GM12878 (cell line): ENCODE measurements at regions not wholly inside any gene's neighbourhood (a gene's known extent, or its start where the extent isn't known, plus 50 kb on each side); places are given as distances from the start of the nearest gene placed in this dataset.

Experiments
- ASH2L ChIP-seq: fragments of 300-600, 200-600 bp; sonication (generic); IDR thresholded peaks from 2 replicates; pipeline ENCODE4 v1.6.1; 2017; ENCODE audit warnings: low read depth, mild to moderate bottlenecking, borderline replicate concordance
- BHLHE40 ChIP-seq, 2 experiments: fragments of 450-650 bp in 1 of 2; IDR thresholded peaks; 2 replicates each; pipeline ENCODE4 v1.6.1; 2011 to 2017; ENCODE audit warnings: low read depth in 2 of 2, borderline replicate concordance in 1 of 2, improper control_type of control experiment in 1 of 2, low read length in 1 of 2, mild to moderate bottlenecking in 1 of 2
- CBX3 ChIP-seq: fragments of 200-600 bp; sonication (generic); IDR thresholded peaks from 2 replicates; pipeline ENCODE4 v1.6.1; 2016; ENCODE audit warnings: low read depth, borderline replicate concordance
- CHD2 ChIP-seq: IDR thresholded peaks from 2 replicates; pipeline ENCODE4 v1.6.1; 2011; ENCODE audit warnings: low read depth, low read length, improper control_type of control experiment, borderline replicate concordance
- ESRRA ChIP-seq: IDR thresholded peaks from 2 replicates; pipeline ENCODE4 v1.6.1; 2012; ENCODE audit warnings: mild to moderate bottlenecking, low read length, improper control_type of control experiment
- NR2C2 ChIP-seq: IDR thresholded peaks from 2 replicates; pipeline ENCODE4 v1.6.1; 2011; ENCODE audit warnings: borderline replicate concordance, low read depth; ENCODE audit not compliant: control insufficient read depth, insufficient read length
- POLR2A ChIP-seq: IDR thresholded peaks from 2 replicates; pipeline ENCODE4 v1.6.1; 2011; ENCODE audit warnings: low read depth, mild to moderate bottlenecking, low read length
- POLR2AphosphoS5 ChIP-seq: IDR thresholded peaks from 2 replicates; pipeline ENCODE4 v1.6.1; 2011; ENCODE audit warnings: mild to moderate bottlenecking, low read length, inconsistent platforms
- SMC3 ChIP-seq: IDR thresholded peaks from 2 replicates; pipeline ENCODE4 v1.6.1; 2011; ENCODE audit warnings: low read length, improper control_type of control experiment, borderline replicate concordance
- SUPT20H ChIP-seq: IDR thresholded peaks from 2 replicates; pipeline ENCODE4 v1.6.1; 2011; ENCODE audit warnings: low read depth, mild to moderate bottlenecking, low read length, moderate library complexity, borderline replicate concordance; ENCODE audit not compliant: control insufficient read depth
- ZNF207 ChIP-seq: fragments of 450-650 bp; IDR thresholded peaks from 2 replicates; pipeline ENCODE4 v1.6.1; 2014; ENCODE audit warnings: antibody characterized with exemption, mild to moderate bottlenecking, borderline replicate concordance
- TF ChIP-seq, protein P1 (sequence below): IDR thresholded peaks from 2 replicates; pipeline ENCODE4 v1.6.1; 2012; ENCODE audit warnings: mild to moderate bottlenecking, low read depth, low read length
- TF ChIP-seq, protein P2 (sequence below), 3 experiments: IDR thresholded peaks in 2 of 3; conservative IDR thresholded peaks in 1 of 3; 2 replicates each; pipeline ENCODE4 v1.5.1; 2011; ENCODE audit warnings: low read depth in 3 of 3, low read length in 3 of 3, mild to moderate bottlenecking in 3 of 3, control low read depth in 2 of 3, moderate library complexity in 2 of 3, inconsistent platforms in 1 of 3, mixed read lengths in 1 of 3; ENCODE audit not compliant: control insufficient read depth in 2 of 3, insufficient read depth in 1 of 3; ENCODE audit errors: extremely low read depth in 1 of 3

- TF ChIP-seq ASH2L (no peak), CBX3 (no peak), ZNF207 (no peak), ESRRA (no peak), SMC3 (no peak), NR2C2 (no peak), CHD2 (no peak), BHLHE40 (IDR thresholded peaks at IDR 0.05; ENCODE audit: borderline replicate concordance in 1 of 2, low read depth in 2 of 2, low read length in 1 of 2) (no peak), POLR2A (no peak), SUPT20H (no peak), POLR2AphosphoS5 (no peak)
- TF ChIP-seq, protein P1, sequence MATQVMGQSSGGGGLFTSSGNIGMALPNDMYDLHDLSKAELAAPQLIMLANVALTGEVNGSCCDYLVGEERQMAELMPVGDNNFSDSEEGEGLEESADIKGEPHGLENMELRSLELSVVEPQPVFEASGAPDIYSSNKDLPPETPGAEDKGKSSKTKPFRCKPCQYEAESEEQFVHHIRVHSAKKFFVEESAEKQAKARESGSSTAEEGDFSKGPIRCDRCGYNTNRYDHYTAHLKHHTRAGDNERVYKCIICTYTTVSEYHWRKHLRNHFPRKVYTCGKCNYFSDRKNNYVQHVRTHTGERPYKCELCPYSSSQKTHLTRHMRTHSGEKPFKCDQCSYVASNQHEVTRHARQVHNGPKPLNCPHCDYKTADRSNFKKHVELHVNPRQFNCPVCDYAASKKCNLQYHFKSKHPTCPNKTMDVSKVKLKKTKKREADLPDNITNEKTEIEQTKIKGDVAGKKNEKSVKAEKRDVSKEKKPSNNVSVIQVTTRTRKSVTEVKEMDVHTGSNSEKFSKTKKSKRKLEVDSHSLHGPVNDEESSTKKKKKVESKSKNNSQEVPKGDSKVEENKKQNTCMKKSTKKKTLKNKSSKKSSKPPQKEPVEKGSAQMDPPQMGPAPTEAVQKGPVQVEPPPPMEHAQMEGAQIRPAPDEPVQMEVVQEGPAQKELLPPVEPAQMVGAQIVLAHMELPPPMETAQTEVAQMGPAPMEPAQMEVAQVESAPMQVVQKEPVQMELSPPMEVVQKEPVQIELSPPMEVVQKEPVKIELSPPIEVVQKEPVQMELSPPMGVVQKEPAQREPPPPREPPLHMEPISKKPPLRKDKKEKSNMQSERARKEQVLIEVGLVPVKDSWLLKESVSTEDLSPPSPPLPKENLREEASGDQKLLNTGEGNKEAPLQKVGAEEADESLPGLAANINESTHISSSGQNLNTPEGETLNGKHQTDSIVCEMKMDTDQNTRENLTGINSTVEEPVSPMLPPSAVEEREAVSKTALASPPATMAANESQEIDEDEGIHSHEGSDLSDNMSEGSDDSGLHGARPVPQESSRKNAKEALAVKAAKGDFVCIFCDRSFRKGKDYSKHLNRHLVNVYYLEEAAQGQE = no peak
- TF ChIP-seq, protein P2, sequence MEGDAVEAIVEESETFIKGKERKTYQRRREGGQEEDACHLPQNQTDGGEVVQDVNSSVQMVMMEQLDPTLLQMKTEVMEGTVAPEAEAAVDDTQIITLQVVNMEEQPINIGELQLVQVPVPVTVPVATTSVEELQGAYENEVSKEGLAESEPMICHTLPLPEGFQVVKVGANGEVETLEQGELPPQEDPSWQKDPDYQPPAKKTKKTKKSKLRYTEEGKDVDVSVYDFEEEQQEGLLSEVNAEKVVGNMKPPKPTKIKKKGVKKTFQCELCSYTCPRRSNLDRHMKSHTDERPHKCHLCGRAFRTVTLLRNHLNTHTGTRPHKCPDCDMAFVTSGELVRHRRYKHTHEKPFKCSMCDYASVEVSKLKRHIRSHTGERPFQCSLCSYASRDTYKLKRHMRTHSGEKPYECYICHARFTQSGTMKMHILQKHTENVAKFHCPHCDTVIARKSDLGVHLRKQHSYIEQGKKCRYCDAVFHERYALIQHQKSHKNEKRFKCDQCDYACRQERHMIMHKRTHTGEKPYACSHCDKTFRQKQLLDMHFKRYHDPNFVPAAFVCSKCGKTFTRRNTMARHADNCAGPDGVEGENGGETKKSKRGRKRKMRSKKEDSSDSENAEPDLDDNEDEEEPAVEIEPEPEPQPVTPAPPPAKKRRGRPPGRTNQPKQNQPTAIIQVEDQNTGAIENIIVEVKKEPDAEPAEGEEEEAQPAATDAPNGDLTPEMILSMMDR (IDR thresholded peaks at IDR 0.05 in 2 of 3, conservative IDR thresholded peaks at IDR 0.05 in 1 of 3; ENCODE audit: control insufficient read depth in 2 of 3, extremely low read depth in 1 of 3, insufficient read depth in 1 of 3, low read depth in 3 of 3, low read length in 3 of 3) = no peak
Measured at GRCh38 chr5:25414742-25415141, 770.0 kb upstream of the CDH10 start.
